HEK293 (cell line): ENCODE measurements at regions not wholly inside any gene's neighbourhood (a gene's known extent, or its start where the extent isn't known, plus 50 kb on each side); places are given as distances from the start of the nearest gene placed in this dataset.

ENCODE experiments used
- ATF2 ChIP-seq: fragments of 450-650 bp; formaldehyde crosslinking; IDR thresholded peaks from 2 replicates; pipeline ENCODE4 v1.5.1; 2016; ENCODE audit warnings: missing biosample characterization, missing genetic modification characterization, low read depth
- EGR2 ChIP-seq: fragments of 450-650 bp; formaldehyde crosslinking; IDR thresholded peaks from 2 replicates; pipeline ENCODE4 v1.5.1; 2016; ENCODE audit warnings: low read depth, missing biosample characterization, missing genetic modification characterization
- GLIS1 ChIP-seq: fragments of 450-650 bp; formaldehyde crosslinking; IDR thresholded peaks from 2 replicates; pipeline ENCODE4 v1.5.1; 2016; ENCODE audit warnings: missing biosample characterization, missing genetic modification characterization
- HOXA7 ChIP-seq: sonication (generic); formaldehyde crosslinking; IDR thresholded peaks from 2 replicates; pipeline ENCODE4 v1.8.1; 2022; ENCODE audit warnings: missing genetic modification reagents, borderline replicate concordance
- KLF7 ChIP-seq: fragments of 450-650 bp; formaldehyde crosslinking; IDR thresholded peaks from 2 replicates; pipeline ENCODE4 v1.5.1; 2016; ENCODE audit warnings: missing biosample characterization, missing genetic modification characterization, borderline replicate concordance
- KLF9 ChIP-seq: fragments of 450-650 bp; formaldehyde crosslinking; IDR thresholded peaks from 2 replicates; pipeline ENCODE4 v1.5.1; 2016; ENCODE audit warnings: missing biosample characterization, missing genetic modification characterization, low read depth
- MEIS1 ChIP-seq: sonication (generic); formaldehyde crosslinking; IDR thresholded peaks from 2 replicates; pipeline ENCODE4 v1.8.1; 2022; ENCODE audit warnings: missing genetic modification reagents, mild to moderate bottlenecking, borderline replicate concordance
- MZF1 ChIP-seq: fragments of 450-650 bp; formaldehyde crosslinking; IDR thresholded peaks from 2 replicates; pipeline ENCODE4 v1.5.1; 2017; ENCODE audit warnings: missing biosample characterization, missing genetic modification characterization, borderline replicate concordance
- OSR2 ChIP-seq: fragments of 450-650 bp; formaldehyde crosslinking; IDR thresholded peaks from 2 replicates; pipeline ENCODE4 v1.5.1; 2016; ENCODE audit warnings: missing biosample characterization, missing genetic modification characterization
- OVOL3 ChIP-seq: fragments of 450-650 bp; formaldehyde crosslinking; IDR thresholded peaks from 2 replicates; pipeline ENCODE4 v1.5.1; 2016; ENCODE audit warnings: missing biosample characterization, missing genetic modification characterization
- PRDM1 ChIP-seq: fragments of 450-650 bp; formaldehyde crosslinking; IDR thresholded peaks from 2 replicates; pipeline ENCODE4; 2016; ENCODE audit warnings: missing biosample characterization, missing genetic modification characterization
- SP2 ChIP-seq: fragments of 450-650 bp; formaldehyde crosslinking; IDR thresholded peaks from 2 replicates; pipeline ENCODE4 v1.5.1; 2016; ENCODE audit warnings: missing biosample characterization, missing genetic modification characterization
- TRIM28 ChIP-seq: IDR thresholded peaks from 2 replicates; pipeline ENCODE4 v1.6.1; 2011; ENCODE audit warnings: low read length, control low read depth, borderline replicate concordance
- ZBTB17 ChIP-seq: fragments of 450-650 bp; formaldehyde crosslinking; IDR thresholded peaks from 2 replicates; pipeline ENCODE4 v1.5.1; 2016; ENCODE audit warnings: missing biosample characterization, missing genetic modification characterization
- ZBTB44 ChIP-seq: fragments of 450-650 bp; IDR thresholded peaks from 2 replicates; pipeline ENCODE4 v1.5.1; 2018; ENCODE audit warnings: missing biosample characterization, mild to moderate bottlenecking, missing genetic modification characterization
- ZNF112 ChIP-seq: fragments of 450-650 bp; formaldehyde crosslinking; IDR thresholded peaks from 2 replicates; pipeline ENCODE4 v1.5.0; 2017; ENCODE audit warnings: missing biosample characterization, missing genetic modification characterization
- ZNF114 ChIP-seq: fragments of 450-650 bp; formaldehyde crosslinking; IDR thresholded peaks from 2 replicates; pipeline ENCODE4 v1.5.0; 2017; ENCODE audit warnings: missing biosample characterization, missing genetic modification characterization
- ZNF121 ChIP-seq: fragments of 450-650 bp; formaldehyde crosslinking; IDR thresholded peaks from 2 replicates; pipeline ENCODE4 v1.5.1; 2016; ENCODE audit warnings: missing biosample characterization, missing genetic modification characterization
- ZNF133 ChIP-seq: fragments of 450-650 bp; formaldehyde crosslinking; IDR thresholded peaks from 2 replicates; pipeline ENCODE4 v1.5.1; 2016; ENCODE audit warnings: missing biosample characterization, missing genetic modification characterization
- ZNF148 ChIP-seq: fragments of 450-650 bp; formaldehyde crosslinking; IDR thresholded peaks from 2 replicates; pipeline ENCODE4 v1.5.0; 2017; ENCODE audit warnings: missing biosample characterization, missing genetic modification characterization, borderline replicate concordance
- ZNF157 ChIP-seq: fragments of 450-650 bp; formaldehyde crosslinking; IDR thresholded peaks from 2 replicates; pipeline ENCODE4 v1.5.1; 2016; ENCODE audit warnings: missing biosample characterization, missing genetic modification characterization
- ZNF169 ChIP-seq: fragments of 450-650 bp; formaldehyde crosslinking; IDR thresholded peaks from 2 replicates; pipeline ENCODE4 v1.5.1; 2016; ENCODE audit warnings: missing biosample characterization, missing genetic modification characterization
- ZNF214 ChIP-seq: fragments of 450-650 bp; formaldehyde crosslinking; IDR thresholded peaks from 2 replicates; pipeline ENCODE4 v1.5.1; 2017; ENCODE audit warnings: missing biosample characterization, mild to moderate bottlenecking, missing genetic modification characterization, borderline replicate concordance
- ZNF23 ChIP-seq: fragments of 450-650 bp; formaldehyde crosslinking; IDR thresholded peaks from 2 replicates; pipeline ENCODE4 v1.5.1; 2016; ENCODE audit warnings: missing biosample characterization, missing genetic modification characterization, borderline replicate concordance
- ZNF24 ChIP-seq: fragments of 450-650 bp; formaldehyde crosslinking; IDR thresholded peaks from 2 replicates; pipeline ENCODE4 v1.5.1; 2016; ENCODE audit warnings: missing biosample characterization, missing genetic modification characterization
- ZNF362 ChIP-seq: fragments of 450-650 bp; formaldehyde crosslinking; IDR thresholded peaks from 2 replicates; pipeline ENCODE4 v1.5.1; 2016; ENCODE audit warnings: missing biosample characterization, missing genetic modification characterization
- ZNF391 ChIP-seq: fragments of 450-650 bp; formaldehyde crosslinking; IDR thresholded peaks from 2 replicates; pipeline ENCODE4 v1.5.1; 2016; ENCODE audit warnings: low read depth, missing biosample characterization, missing genetic modification characterization, borderline replicate concordance
- ZNF521 ChIP-seq: fragments of 450-650 bp; formaldehyde crosslinking; IDR thresholded peaks from 2 replicates; pipeline ENCODE4 v1.5.1; 2017; ENCODE audit warnings: missing biosample characterization, mild to moderate bottlenecking, missing genetic modification characterization
- ZNF544 ChIP-seq: fragments of 450-650 bp; formaldehyde crosslinking; IDR thresholded peaks from 2 replicates; pipeline ENCODE4 v1.5.0; 2017; ENCODE audit warnings: missing biosample characterization, missing genetic modification characterization
- ZNF548 ChIP-seq: fragments of 450-650 bp; formaldehyde crosslinking; IDR thresholded peaks from 2 replicates; pipeline ENCODE4 v1.5.1; 2016; ENCODE audit warnings: missing biosample characterization, missing genetic modification characterization
- ZNF571 ChIP-seq: fragments of 450-650 bp; formaldehyde crosslinking; IDR thresholded peaks from 2 replicates; pipeline ENCODE4 v1.5.0; 2017; ENCODE audit warnings: missing biosample characterization, missing genetic modification characterization
- ZNF626 ChIP-seq: fragments of 450-650 bp; sonication (Bioruptor Pico); formaldehyde crosslinking; IDR thresholded peaks from 2 replicates; pipeline ENCODE4 v1.5.1; 2018; ENCODE audit warnings: missing biosample characterization, missing genetic modification characterization, inconsistent platforms
- ZNF654 ChIP-seq: fragments of 450-650 bp; formaldehyde crosslinking; IDR thresholded peaks from 2 replicates; pipeline ENCODE4 v1.5.1; 2016; ENCODE audit warnings: low read depth, missing biosample characterization, missing genetic modification characterization
- ZNF658 ChIP-seq: fragments of 450-650 bp; formaldehyde crosslinking; IDR thresholded peaks from 2 replicates; pipeline ENCODE4; 2016; ENCODE audit warnings: missing biosample characterization, missing genetic modification characterization
- ZNF747 ChIP-seq: fragments of 450-650 bp; formaldehyde crosslinking; IDR thresholded peaks from 2 replicates; pipeline ENCODE4 v1.5.1; 2016; ENCODE audit warnings: missing biosample characterization, missing genetic modification characterization
- ZNF843 ChIP-seq: fragments of 450-650 bp; formaldehyde crosslinking; IDR thresholded peaks from 2 replicates; pipeline ENCODE4 v1.5.1; 2016; ENCODE audit warnings: missing biosample characterization, missing genetic modification characterization
- ZSCAN30 ChIP-seq: fragments of 450-650 bp; IDR thresholded peaks from 2 replicates; pipeline ENCODE4 v1.5.1; 2018; ENCODE audit warnings: missing biosample characterization, mild to moderate bottlenecking, missing genetic modification characterization, moderate library complexity

- TF ChIP-seq PRDM1 (tag by site-specific recombination) (no peak), KLF9 (tag by site-specific recombination) (no peak), ZBTB44 (tag by site-specific recombination) (peak; percentile 71), MEIS1 (CRISPR knock-in tag) (no peak), ZNF521 (tag by site-specific recombination) (no peak), ZNF214 (tag by site-specific recombination) (no peak), MZF1 (tag by site-specific recombination) (0 out of 2 replicates have a peak, but pooled peaks have one; percentile 13), ZNF24 (peak; percentile 93), ZBTB17 (tag by site-specific recombination) (peak; percentile 72), ZNF548 (no peak), ZNF23 (tag by site-specific recombination) (no peak), ZNF157 (tag by site-specific recombination) (no peak), ATF2 (tag by site-specific recombination) (peak; percentile 97), ZSCAN30 (tag by site-specific recombination) (peak; percentile 42; the same call in 1 of the 2 replicates), OVOL3 (tag by site-specific recombination) (peak; percentile 84; the same call in 1 of the 2 replicates), ZNF658 (tag by site-specific recombination) (no peak), ZNF626 (no peak), ZNF169 (tag by site-specific recombination) (no peak), HOXA7 (no peak), EGR2 (tag by site-specific recombination) (no peak), ZNF747 (tag by site-specific recombination) (no peak), ZNF391 (tag by site-specific recombination) (peak; percentile 69; the same call in 1 of the 2 replicates), ZNF571 (tag by site-specific recombination) (no peak), TRIM28 (no peak; the same call in 1 of the 2 replicates), ZNF843 (peak; percentile 97), ZNF148 (tag by site-specific recombination) (no peak), ZNF121 (no peak), ZNF654 (tag by site-specific recombination) (no peak), ZNF362 (tag by site-specific recombination) (peak; percentile 84), ZNF544 (tag by site-specific recombination) (no peak), ZNF133 (tag by site-specific recombination) (no peak), KLF7 (0 out of 2 replicates have a peak, but pooled peaks have one; percentile 22), ZNF112 (tag by site-specific recombination) (no peak), ZNF114 (tag by site-specific recombination) (no peak), GLIS1 (tag by site-specific recombination) (peak; percentile 84), OSR2 (tag by site-specific recombination) (peak; percentile 94), SP2 (tag by site-specific recombination) (peak; percentile 18; the same call in 1 of the 2 replicates)
These were observed 70.5 kb upstream of the LIPC start (continued) for GRCh38 chr15:58361273-58361759.
